ENCODE measurements at regions not wholly inside any gene's neighbourhood (a gene's known extent, or its start where the extent isn't known, plus 50 kb on each side); places are given as distances from the start of the nearest gene placed in this dataset.

DNA sequence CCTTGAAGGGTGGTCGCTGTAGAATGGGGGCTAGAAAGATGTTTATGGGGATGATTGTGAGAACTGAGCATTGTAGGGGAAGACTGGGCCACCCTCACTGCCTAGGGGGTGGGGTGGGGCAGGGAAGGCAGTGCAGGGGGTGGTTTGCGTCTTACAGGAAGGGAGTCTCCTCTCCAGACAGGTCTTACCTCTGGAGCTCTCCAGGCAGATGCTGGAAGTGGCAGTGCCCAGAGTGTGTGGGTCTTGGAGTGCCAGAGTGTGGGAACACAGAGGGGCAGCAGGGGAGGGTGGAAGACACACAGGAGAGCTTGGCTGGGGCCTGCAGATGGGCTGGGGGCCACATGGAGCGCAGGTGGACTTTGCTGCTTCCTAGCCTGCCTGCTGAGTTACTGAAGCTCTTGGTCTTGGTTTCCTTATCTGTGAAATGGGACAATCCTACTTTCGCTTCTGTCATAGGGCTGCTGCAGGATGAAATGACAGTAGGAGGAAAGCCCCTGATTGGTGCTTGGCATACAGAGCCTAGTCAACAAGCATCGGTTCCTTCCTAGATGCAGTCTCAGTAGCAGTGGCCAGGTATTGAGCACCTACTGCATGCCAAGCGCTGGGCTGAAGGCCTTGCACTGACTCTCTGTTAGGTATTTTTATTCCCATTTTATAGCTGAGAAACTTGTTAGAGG is 118.3 kb downstream of the SLC25A47 start:
- intact Hi-C loops (cut with DNase I; ENCODE audit: low total_unique reads): no loop called here
- Histone ChIP-seq H3K4me1 (peaks cover 0 to 29% (median 14%) of the 10 kb centered on the region in 4 donors), H3K27me3 (no peaks in the 10 kb centered on the region), H3K9me3 (no peaks in the 10 kb centered on the region), H3K27ac (no peak overlapping the region), H3K4me3 (no peak overlapping the region), H3K36me3 (no peaks in the 10 kb centered on the region)
- TF ChIP-seq, protein P1, sequence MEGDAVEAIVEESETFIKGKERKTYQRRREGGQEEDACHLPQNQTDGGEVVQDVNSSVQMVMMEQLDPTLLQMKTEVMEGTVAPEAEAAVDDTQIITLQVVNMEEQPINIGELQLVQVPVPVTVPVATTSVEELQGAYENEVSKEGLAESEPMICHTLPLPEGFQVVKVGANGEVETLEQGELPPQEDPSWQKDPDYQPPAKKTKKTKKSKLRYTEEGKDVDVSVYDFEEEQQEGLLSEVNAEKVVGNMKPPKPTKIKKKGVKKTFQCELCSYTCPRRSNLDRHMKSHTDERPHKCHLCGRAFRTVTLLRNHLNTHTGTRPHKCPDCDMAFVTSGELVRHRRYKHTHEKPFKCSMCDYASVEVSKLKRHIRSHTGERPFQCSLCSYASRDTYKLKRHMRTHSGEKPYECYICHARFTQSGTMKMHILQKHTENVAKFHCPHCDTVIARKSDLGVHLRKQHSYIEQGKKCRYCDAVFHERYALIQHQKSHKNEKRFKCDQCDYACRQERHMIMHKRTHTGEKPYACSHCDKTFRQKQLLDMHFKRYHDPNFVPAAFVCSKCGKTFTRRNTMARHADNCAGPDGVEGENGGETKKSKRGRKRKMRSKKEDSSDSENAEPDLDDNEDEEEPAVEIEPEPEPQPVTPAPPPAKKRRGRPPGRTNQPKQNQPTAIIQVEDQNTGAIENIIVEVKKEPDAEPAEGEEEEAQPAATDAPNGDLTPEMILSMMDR (IDR thresholded peaks at IDR 0.05): no peak
- no peak for DNase-seq

DNA sequence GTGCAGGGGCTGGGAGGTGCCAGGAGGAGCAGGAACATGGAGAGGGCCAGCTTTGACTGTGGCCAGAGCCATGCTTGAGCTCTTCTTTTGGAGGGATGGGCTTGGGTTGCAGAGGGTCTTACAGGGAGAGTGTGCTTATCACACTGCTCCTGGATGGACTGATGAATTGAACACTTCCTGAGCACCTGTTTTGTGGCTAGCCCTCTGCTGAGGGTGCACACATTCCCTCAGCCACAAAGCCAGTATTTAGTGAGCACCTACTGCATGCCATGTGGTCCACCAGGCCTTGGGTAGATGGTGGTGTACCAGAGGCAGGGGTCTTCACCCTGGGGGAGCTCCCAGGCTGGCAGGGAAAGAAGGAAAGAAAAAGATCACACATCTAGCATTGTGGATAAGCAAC is 118.9 kb downstream of the SLC25A47 start:
- intact Hi-C loops (cut with DNase I; ENCODE audit: low total_unique reads): no loop called here
- TF ChIP-seq, protein P1 (IDR thresholded peaks at IDR 0.05): no peak
- DNase-seq: no peak
- Histone ChIP-seq H3K27ac (no peak overlapping the region), H3K9me3 (no peaks in the 10 kb centered on the region), H3K4me1 (peaks cover 0 to 24% (median 14%) of the 10 kb centered on the region in 4 donors), H3K4me3 (no peak overlapping the region), H3K27me3 (no peaks in the 10 kb centered on the region), H3K36me3 (no peaks in the 10 kb centered on the region)

DNA sequence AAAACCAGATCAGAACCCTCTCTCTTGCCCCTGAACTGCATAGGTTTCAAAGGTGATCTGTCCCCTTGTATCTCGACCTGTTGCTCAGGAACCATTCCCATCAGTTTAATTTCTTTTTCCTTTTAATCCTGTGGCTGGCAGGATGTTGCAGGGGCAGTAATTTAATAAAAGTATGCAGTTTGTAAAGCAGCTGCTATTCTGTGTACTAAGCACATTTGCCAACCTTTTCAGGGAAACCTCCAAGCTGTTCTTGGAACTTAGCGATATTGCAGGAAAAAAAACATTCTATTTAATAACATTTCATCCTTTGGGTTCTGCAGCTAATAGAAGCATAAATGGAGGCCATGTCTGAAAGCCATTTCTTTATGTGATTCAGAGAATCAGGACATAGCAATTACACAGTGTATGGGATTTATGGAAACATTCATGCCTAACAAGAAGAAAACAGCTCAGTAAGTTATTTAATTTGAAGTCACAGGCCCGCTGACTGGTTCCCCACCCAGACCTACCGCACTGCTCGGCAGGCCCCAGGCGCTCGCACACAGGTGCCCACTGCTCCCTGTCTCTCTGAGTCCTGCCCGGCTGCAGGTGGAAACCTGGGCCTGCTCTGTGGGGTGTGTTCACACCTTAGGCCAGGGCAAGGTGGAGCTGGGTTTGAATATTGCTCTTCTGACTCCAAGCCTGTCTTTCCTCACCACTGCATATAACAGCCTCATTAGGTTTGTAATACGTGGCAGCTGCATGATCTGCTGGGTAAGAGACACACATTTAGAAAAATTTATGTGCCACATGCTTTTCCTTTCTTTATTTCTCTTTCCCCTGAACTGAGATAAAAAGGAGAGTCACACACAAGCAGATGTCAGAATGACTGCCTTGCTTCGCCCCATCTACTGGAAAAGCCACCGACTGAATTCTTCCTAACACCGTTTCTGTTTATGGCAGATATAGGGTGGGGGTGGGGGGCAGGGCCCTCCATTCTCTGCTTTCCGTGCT is 119.7 kb downstream of the SLC25A47 start:
- TF ChIP-seq, protein P1 (IDR thresholded peaks at IDR 0.05): no peak
- no peaks in the 10 kb centered on the region for H3K27me3 ChIP-seq
- no peaks in the 10 kb centered on the region for H3K36me3 ChIP-seq
- intact Hi-C loops (cut with DNase I; ENCODE audit: low total_unique reads): no loop called here
- peaks cover 0 to 24% (median 10%) of the 10 kb centered on the region in 4 donors for H3K4me1 ChIP-seq
- no peak overlapping the region for H3K27ac ChIP-seq
- H3K4me3 ChIP-seq: no peak overlapping the region
- H3K9me3 ChIP-seq: no peaks in the 10 kb centered on the region
- DNase-seq: no peak

DNA sequence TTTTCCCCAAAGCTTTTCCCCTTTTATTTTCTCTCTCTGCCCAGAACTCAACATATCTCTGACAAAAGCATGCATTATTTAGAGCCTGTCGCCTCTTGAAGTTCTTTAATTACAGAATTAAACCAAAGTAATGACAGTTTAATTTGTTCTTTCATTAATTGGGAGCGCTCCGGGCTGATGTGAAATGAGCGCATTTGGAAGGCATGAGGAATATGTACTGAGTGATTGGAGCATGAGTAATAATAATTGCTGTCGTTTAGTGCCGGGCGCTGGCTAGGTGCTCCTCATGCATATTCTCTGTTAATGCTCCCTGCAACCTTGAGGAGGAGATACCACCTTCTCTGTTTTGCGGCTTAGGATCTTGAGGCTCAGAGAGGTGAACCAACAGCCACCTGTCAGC is 120.5 kb downstream of the SLC25A47 start:
- intact Hi-C loops (cut with DNase I; ENCODE audit: low total_unique reads): no loop called here
- H3K4me3 ChIP-seq: no peak overlapping the region
- DNase-seq: no peak
- TF ChIP-seq, protein P1 (IDR thresholded peaks at IDR 0.05): no peak
- no peaks in the 10 kb centered on the region for H3K36me3 ChIP-seq
- H3K27ac ChIP-seq: no peak overlapping the region
- H3K4me1 ChIP-seq: peaks cover 0 to 23% (median 10%) of the 10 kb centered on the region in 4 donors
- no peaks in the 10 kb centered on the region for H3K9me3 ChIP-seq
- H3K27me3 ChIP-seq: no peaks in the 10 kb centered on the region

DNA sequence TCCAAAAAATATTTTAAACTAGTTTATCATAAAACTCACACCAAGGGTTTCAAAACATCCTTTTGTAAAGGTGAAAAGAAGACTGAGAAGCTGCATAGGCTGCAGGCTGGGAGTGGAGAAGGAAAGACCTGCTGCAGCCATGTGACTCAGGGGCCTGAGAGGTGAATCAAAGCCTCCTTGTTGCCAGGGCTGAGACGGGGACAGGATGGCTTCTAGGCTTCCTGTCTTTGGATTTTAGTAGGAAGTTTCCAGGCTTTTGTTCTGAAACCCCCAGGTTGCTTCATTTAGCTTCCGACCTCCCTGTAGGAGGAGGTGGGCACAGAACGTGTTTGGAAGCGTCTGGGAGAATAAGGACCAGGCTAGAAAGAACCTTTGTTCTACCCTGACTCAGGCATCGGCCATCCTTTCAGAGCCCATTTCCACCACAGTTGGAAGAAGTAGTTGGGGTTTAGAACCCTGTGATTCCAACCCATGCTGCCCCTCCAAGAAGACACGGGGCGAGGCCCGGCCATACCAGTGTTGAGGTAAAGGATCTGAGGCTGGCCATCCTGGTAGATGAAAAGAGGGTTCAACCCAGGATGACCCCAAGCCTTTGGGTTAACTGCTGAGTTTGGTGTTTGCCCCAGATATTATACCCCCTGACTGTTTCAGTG is 122.4 kb downstream of the SLC25A47 start:
- no peak for DNase-seq
- intact Hi-C loops (cut with DNase I; ENCODE audit: low total_unique reads): no loop called here

More for the DNA sequence above, 122.4 kb downstream of the SLC25A47 start:
- no peaks in the 10 kb centered on the region for H3K9me3 ChIP-seq
- TF ChIP-seq, protein P1 (IDR thresholded peaks at IDR 0.05): no peak
- H3K4me3 ChIP-seq: no peak overlapping the region
- no peaks in the 10 kb centered on the region for H3K27me3 ChIP-seq
- no peak overlapping the region for H3K27ac ChIP-seq
- H3K4me1 ChIP-seq: peaks cover 0 to 8% (median 6%) of the 10 kb centered on the region in 4 donors
- H3K36me3 ChIP-seq: no peaks in the 10 kb centered on the region
